Activated CD4-positive, alpha-beta T cell treated with anti-CD3 and anti-CD28 coated beads for 36 hours (primary cell): ENCODE measurements at regions not wholly inside any gene's neighbourhood (a gene's known extent, or its start where the extent isn't known, plus 50 kb on each side); places are given as distances from the start of the nearest gene placed in this dataset.

Source experiments
- ATAC-seq: fragments of 200-7000 bp; cut with Tn5 transposase; one replicate; pipeline ENCODE4 v1.10.0; 2021; ENCODE audit warnings: mild to moderate bottlenecking, moderate library complexity
- CTCF ChIA-PET: fragments of 350-600 bp; sonication (Branson Sonifier 250); formaldehyde crosslinking; loops from one replicate; lab custom pipeline; 2021; ENCODE audit warnings: antibody characterized with exemption; lab: Charles Lee
- POLR2A ChIA-PET: fragments of 350-600 bp; sonication (Branson Sonifier 250); formaldehyde crosslinking; loops from one replicate; lab custom pipeline; 2021; ENCODE audit warnings: antibody characterized with exemption, inconsistent platforms; lab: Charles Lee
- DNase-seq: peaks from one replicate; pipeline ENCODE4 v3.0.0-alpha.2; 2020
- H3K27ac Mint-ChIP-seq: one replicate; pipeline ENCODE4 v1.8.0; 2021; ENCODE audit warnings: mixed read lengths
- H3K27me3 Mint-ChIP-seq: one replicate; pipeline ENCODE4 v1.8.0; 2021; ENCODE audit warnings: mixed read lengths
- H3K36me3 Mint-ChIP-seq: one replicate; pipeline ENCODE4 v1.8.0; 2021; ENCODE audit warnings: low read depth, mixed read lengths
- H3K4me1 Mint-ChIP-seq: one replicate; pipeline ENCODE4 v1.8.0; 2021; ENCODE audit warnings: mixed read lengths
- H3K4me3 Mint-ChIP-seq: one replicate; pipeline ENCODE4 v1.8.0; 2021; ENCODE audit warnings: mild to moderate bottlenecking, moderate library complexity, mixed read lengths
- H3K9me3 Mint-ChIP-seq: one replicate; pipeline ENCODE4 v1.8.0; 2021; ENCODE audit warnings: low read depth, mixed read lengths
- intact Hi-C, 2 experiments: fragments of 100-400 bp; cut with DNase I in 1 of 2; cut with micrococcal nuclease in 1 of 2; formaldehyde crosslinking; loops; one replicate each; pipeline versions ENCODE4 v1.14.2 to v1.15.1; 2022 to 2024; cut with DNase I, micrococcal nuclease

DNA sequence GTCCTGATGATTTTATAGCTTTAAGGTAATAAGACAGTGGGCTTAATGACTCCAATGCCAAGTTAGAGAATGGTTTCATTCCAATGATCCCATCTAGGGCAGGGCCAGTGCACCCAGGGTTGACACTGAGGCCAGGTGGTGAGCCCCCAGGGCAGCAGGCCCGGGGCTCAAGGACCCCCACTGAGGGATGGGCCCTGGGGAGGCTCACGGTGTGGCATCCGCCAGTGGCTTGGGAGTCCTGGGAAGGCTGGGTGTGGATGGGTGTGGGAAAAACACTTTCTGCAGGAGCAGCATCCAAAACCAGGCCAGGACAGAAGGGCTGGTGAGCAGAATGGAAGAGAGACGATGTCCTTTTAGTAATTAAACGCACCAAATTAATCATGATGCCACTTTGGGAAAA is 626.3 kb downstream of the TBC1D22A start:
- Mint-ChIP-seq H3K4me3 (no peak overlapping the region), H3K27me3 (no peaks in the 10 kb centered on the region), H3K4me1 (no peaks in the 10 kb centered on the region), H3K27ac (no peak overlapping the region), H3K36me3 (no peaks in the 10 kb centered on the region), H3K9me3 (no peaks in the 10 kb centered on the region)
- ATAC-seq (no peak), DNase-seq (no peak)
- ChIA-PET CTCF (no interaction called here), POLR2A (no interaction called here)
- intact Hi-C loops: no loop called here

DNA sequence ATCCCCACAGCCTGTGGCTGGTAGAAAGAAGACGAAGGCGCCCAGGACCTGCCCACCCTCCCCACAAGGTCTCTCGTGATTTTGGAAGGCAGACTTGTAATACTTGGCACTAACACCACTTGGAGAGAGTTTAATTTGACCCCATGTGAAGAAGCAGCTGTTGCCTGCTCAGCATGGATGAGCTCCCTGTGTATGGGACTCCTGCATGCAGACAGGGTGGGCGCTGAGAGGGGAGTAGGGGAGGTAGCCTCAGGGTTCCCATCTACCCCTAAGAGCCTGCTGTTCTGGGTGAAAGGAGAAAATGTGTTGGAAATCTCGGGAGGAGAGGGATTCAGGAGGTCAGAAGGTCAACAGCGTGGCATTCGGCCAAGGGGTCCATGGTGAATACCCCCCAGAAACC is 625.9 kb downstream of the TBC1D22A start:
- intact Hi-C loops: no loop called here

DNA sequence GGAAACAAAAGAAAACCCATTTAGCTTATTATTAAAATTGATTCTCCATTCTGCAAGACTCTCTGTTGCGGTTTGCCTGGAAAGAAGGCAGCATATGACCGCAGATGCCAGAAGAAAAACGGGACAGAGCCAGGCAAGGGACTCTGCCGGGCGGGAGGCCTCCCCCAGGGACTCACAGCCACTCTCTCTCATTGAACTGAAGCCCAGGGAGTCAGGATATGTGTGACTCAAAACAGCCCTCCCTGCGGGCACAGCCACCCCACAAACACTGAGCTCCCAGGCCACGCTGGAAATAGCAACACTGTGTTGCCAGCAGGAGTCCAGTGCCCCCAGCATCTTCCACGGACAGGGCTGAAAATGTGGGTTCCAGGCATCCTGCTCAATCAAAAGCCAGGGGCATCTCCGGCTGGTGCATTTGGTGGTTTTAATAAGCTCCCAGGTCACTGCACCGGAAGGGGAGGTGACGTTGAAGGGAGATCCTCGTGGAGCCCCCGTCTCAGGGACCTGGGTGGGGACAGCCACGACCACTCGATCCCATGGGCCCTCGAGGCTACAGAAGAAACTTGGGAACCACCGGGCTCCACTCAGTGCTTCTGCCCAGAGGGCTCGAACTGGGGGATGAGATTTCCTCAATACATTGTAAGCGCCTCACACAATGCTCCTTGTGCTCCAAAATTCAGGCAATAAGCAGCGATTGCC is 624.5 kb downstream of the TBC1D22A start:
- DNase-seq (no peak), ATAC-seq (no peak)
- no peaks in the 10 kb centered on the region for H3K9me3 Mint-ChIP-seq
- H3K27me3 Mint-ChIP-seq: no peaks in the 10 kb centered on the region
- H3K4me1 Mint-ChIP-seq: no peaks in the 10 kb centered on the region
- no peak overlapping the region for H3K4me3 Mint-ChIP-seq
- H3K27ac Mint-ChIP-seq: no peak overlapping the region
- ChIA-PET CTCF (no interaction called here), POLR2A (no interaction called here)
- no peaks in the 10 kb centered on the region for H3K36me3 Mint-ChIP-seq
- intact Hi-C loops: no loop called here

More for the DNA sequence above, 625.9 kb downstream of the TBC1D22A start:
- H3K9me3 Mint-ChIP-seq: no peaks in the 10 kb centered on the region
- ChIA-PET CTCF (no interaction called here), POLR2A (no interaction called here)
- ATAC-seq (no peak), DNase-seq (no peak)
- no peaks in the 10 kb centered on the region for H3K27me3 Mint-ChIP-seq
- no peak overlapping the region for H3K27ac Mint-ChIP-seq
- no peaks in the 10 kb centered on the region for H3K4me1 Mint-ChIP-seq
- H3K4me3 Mint-ChIP-seq: no peak overlapping the region
- H3K36me3 Mint-ChIP-seq: no peaks in the 10 kb centered on the region

DNA sequence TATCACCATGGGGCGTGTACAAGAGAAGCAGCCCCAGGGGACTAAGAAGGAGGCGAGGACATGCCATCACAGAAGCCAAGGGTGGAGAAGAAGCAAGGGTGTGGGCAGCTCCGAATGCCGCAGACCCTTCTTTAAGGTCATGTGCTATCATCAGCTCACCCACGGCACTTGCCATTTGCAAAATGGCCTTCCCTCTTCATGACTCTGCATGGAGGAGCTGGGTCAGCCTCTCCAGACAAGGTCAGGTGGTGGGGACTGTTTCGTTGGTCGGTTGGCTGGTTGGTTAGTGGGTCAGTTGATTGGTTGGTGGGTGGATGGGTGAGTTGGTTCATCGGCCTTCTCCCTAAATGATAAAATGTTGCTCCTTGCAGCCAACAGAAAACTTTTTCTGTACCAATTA is 622.5 kb downstream of the TBC1D22A start:
- Mint-ChIP-seq H3K4me1 (no peaks in the 10 kb centered on the region), H3K36me3 (no peaks in the 10 kb centered on the region)
- no peak for ATAC-seq

DNA sequence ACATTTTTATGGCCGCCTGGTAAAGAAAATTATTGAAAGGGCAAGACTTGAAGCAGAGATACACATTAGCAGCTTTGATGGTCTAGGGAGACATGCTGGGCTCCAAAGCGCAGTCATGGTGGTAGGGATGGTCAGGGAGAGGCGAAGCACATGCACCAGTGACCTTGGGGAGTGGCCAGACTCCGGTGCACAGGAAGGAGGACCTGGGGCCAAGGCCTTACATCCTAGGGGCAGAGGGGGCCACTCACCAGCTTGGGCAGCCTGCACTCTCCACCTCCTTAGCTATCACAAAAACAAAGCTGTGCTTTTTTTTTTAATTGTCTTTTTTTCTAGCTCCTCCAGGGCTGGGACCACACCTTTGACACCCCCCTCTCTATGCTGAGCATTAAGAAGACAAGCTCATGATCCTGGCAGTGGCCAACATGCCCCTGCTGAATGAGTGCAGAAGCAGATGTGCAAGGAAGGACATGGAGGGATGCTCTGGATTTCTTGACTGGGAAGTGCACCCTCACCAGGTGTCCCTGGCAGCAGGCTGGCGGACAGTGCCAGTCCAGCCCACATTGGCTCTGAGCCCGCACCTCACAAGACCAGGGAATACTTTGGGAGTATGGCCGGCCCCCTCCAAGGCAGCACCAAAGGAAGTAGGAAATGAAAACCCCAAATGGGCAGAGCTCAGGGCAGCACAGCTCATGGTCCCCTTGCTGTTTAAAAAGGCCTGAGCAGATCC is 619.9 kb downstream of the TBC1D22A start:
- Mint-ChIP-seq H3K4me1 (no peaks in the 10 kb centered on the region), H3K27me3 (no peaks in the 10 kb centered on the region), H3K27ac (no peak overlapping the region), H3K4me3 (no peak overlapping the region), H3K36me3 (no peaks in the 10 kb centered on the region), H3K9me3 (peaks cover 4% of the 10 kb centered on the region)
- ATAC-seq: no peak
- CTCF ChIA-PET: interaction anchor here (0.7 kb wide), 1 partner anchor 217 kb away, joined by 3 read pairs; no protein-coding TSS in a partner anchor
- no peak for DNase-seq
- POLR2A ChIA-PET: no interaction called here
- intact Hi-C loops: loop anchor here in 1 of 2 experiments (1.0 kb wide), 1 partner anchor 22 kb away; no protein-coding TSS in a partner anchor

More for the DNA sequence above, 622.5 kb downstream of the TBC1D22A start:
- Mint-ChIP-seq H3K27ac (no peak overlapping the region), H3K9me3 (no peaks in the 10 kb centered on the region), H3K27me3 (no peaks in the 10 kb centered on the region), H3K4me3 (no peak overlapping the region)
- ChIA-PET POLR2A (no interaction called here), CTCF (no interaction called here)
- intact Hi-C loops: no loop called here
- DNase-seq: no peak

DNA sequence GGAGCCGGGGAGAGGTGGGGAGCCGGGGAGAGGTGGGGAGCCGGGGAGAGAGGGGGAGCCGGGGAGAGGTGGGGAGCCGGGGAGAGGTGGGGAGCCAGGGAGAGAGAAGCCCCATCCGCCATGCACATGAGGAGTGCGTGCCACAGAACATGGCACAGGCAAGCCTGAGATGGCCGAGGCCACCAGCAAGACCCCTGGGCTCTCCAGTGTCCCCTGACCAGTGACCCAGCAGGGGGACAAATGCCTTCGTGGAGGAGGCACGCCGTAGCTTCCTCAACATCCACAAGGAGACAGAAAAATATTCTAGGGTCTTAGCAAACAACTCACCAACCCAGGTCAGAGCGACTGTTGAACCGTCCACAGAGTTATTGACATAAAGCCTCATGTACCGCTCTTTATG is 618.8 kb downstream of the TBC1D22A start:
- CTCF ChIA-PET: no interaction called here
- peaks cover 4% of the 10 kb centered on the region for H3K9me3 Mint-ChIP-seq
- ATAC-seq (no peak), DNase-seq (no peak)
- no peaks in the 10 kb centered on the region for H3K27me3 Mint-ChIP-seq
- no peak overlapping the region for H3K4me3 Mint-ChIP-seq
- no peak overlapping the region for H3K27ac Mint-ChIP-seq
- no peaks in the 10 kb centered on the region for H3K36me3 Mint-ChIP-seq
- H3K4me1 Mint-ChIP-seq: no peaks in the 10 kb centered on the region
- intact Hi-C loops: no loop called here
- POLR2A ChIA-PET: no interaction called here

DNA sequence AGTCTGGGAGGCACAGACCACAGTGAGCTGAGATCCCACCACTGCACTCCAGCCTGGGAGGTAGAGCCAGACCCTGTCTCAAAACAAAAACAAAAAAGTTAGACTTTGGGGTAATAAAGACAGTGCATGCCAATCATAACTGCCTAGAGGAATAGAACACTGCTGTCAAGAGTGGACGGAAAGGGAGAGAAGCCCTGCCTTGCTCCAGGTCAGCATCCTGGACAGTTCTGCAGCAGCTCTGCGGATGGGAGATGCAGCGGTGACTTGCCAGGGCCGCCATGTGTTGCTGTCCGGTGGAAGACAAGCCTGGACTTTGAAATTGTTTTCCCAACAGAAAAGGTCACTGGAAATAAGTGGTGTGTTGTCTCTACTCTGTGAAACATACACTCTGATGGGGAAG is 618.2 kb downstream of the TBC1D22A start:
- intact Hi-C loops: no loop called here
- POLR2A ChIA-PET: no interaction called here
- H3K4me3 Mint-ChIP-seq: no peak overlapping the region
- no peak overlapping the region for H3K27ac Mint-ChIP-seq
- no peaks in the 10 kb centered on the region for H3K4me1 Mint-ChIP-seq
- no peaks in the 10 kb centered on the region for H3K27me3 Mint-ChIP-seq
- H3K36me3 Mint-ChIP-seq: no peaks in the 10 kb centered on the region
- ATAC-seq: no peak
- no peak for DNase-seq
- CTCF ChIA-PET: no interaction called here
- peaks cover 4% of the 10 kb centered on the region for H3K9me3 Mint-ChIP-seq

DNA sequence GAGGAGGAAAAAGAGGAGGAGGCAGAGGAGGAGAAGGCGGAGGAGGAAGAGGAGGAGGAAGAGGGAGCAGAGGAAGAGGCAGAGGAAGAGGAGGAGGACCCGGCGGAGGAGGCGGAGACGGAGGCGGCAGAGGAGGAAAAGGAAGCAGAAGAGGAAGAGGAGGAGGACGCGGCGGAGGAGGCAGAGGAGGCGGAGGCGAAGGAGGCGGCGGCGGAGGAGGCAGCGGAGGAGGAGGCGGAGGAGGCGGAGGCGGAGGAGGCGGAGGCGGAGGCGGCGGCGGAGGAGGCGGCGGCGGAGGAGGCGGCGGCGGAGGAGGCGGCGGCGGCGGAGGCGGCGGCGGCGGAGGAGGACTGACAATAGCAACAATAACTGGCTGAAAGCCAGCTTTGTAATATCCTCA is 616.6 kb downstream of the TBC1D22A start:
- ChIA-PET POLR2A (no interaction called here), CTCF (no interaction called here)
- H3K4me3 Mint-ChIP-seq: no peak overlapping the region
- H3K9me3 Mint-ChIP-seq: peaks cover 4% of the 10 kb centered on the region
- H3K4me1 Mint-ChIP-seq: no peaks in the 10 kb centered on the region
- DNase-seq (no peak), ATAC-seq (no peak)
- H3K27me3 Mint-ChIP-seq: no peaks in the 10 kb centered on the region
- intact Hi-C loops: no loop called here
- H3K27ac Mint-ChIP-seq: no peak overlapping the region
- no peaks in the 10 kb centered on the region for H3K36me3 Mint-ChIP-seq

DNA sequence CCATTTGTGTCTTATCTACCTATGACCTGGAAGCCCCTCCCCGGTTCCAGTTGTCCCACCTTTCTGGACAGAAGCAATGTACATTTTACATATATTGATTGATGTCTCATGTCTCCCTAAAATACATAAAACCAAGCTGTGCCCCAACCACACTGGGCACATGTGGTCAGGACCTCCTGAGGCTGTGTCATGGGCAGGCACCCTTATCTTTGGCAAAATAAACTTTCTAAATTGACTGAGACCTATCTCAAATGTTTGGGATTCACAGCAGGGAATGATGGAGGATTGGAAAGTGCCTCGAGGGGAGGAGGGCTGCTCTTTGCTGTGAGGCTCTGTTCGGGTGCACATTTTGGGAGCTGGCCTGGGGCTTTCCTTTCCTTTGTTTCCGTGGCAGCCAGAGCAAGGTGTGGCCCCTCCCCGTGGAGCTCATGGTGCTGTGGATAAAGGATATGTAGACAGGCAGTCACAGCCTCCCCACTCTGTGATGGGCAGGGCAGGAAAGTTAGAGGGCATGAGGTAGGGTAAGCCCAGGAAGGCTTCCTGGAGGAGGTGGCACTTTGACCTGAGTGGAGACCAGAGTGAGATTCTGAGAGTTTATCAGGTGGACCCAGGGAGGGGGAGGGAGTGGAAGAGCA is 615.6 kb downstream of the TBC1D22A start:
- ChIA-PET CTCF (interaction anchor here (0.6 kb wide), 1 partner anchor 11 kb away, joined by 3 read pairs; no protein-coding TSS in a partner anchor), POLR2A (no interaction called here)
- H3K36me3 Mint-ChIP-seq: no peaks in the 10 kb centered on the region
- H3K27me3 Mint-ChIP-seq: no peaks in the 10 kb centered on the region
- peaks cover 4% of the 10 kb centered on the region for H3K9me3 Mint-ChIP-seq
- no peaks in the 10 kb centered on the region for H3K4me1 Mint-ChIP-seq
- H3K4me3 Mint-ChIP-seq: no peak overlapping the region
- intact Hi-C loops: no loop called here
- ATAC-seq (no peak), DNase-seq (no peak)
- H3K27ac Mint-ChIP-seq: no peak overlapping the region

DNA sequence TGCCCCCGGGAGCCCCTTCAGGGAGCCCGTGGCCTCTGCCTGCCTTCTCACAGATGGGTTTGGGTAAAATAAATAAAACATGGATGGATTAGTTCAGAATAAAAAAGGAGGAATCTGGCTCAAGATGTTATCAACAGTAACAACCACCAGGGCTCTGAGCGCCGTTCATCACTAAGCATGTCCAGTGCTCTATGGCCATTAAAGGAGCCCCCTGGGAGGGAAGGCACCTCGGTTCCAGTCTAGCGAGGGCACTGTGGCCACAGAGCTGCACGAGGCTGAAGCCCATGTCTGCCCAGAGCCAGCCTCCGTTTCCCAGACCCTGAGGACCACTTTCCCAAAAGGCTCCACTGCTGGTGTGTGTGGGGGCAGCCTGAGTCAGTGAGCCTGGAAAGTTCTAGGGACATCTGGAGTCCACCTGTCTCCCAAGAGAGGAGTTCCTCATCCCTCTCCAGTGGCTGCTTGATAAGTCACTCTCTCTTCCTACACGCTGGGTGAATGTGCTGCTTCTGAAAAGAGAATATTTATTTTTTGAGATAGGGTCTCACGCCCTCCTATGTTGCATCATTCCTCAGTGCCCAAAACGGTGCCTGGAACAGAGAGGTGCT is 614.6 kb downstream of the TBC1D22A start:
- Mint-ChIP-seq H3K27ac (no peak overlapping the region), H3K27me3 (no peaks in the 10 kb centered on the region)

DNA sequence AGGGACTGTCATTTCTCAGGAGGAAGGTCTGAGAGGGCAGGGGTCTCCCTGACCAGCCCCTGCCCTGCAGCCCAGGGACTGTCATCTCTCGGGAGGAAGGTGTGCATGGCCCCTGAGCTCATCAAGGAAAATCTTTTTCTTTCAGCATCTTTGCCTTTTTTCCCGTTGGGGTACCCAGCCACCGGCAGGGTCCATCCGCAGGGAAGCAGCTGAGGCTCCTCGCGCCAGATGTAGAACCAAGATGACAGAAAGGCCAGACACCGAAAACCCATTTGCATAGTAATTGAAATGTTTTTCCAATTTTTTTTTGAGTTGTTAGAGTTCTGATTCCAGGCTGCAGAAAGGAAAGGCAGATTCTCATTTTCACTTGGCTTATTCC is 613.9 kb downstream of the TBC1D22A start:
- DNase-seq (no peak), ATAC-seq (no peak)
- H3K4me3 Mint-ChIP-seq: no peak overlapping the region
- H3K36me3 Mint-ChIP-seq: no peaks in the 10 kb centered on the region
- H3K9me3 Mint-ChIP-seq: peaks cover 4% of the 10 kb centered on the region
- ChIA-PET CTCF (no interaction called here), POLR2A (no interaction called here)
- intact Hi-C loops: no loop called here
- peaks cover 2% of the 10 kb centered on the region for H3K27me3 Mint-ChIP-seq
- H3K27ac Mint-ChIP-seq: no peak overlapping the region
- H3K4me1 Mint-ChIP-seq: no peaks in the 10 kb centered on the region

More for the DNA sequence above, 614.6 kb downstream of the TBC1D22A start:
- Mint-ChIP-seq H3K36me3 (no peaks in the 10 kb centered on the region), H3K4me3 (no peak overlapping the region), H3K9me3 (peaks cover 4% of the 10 kb centered on the region), H3K4me1 (no peaks in the 10 kb centered on the region)
- POLR2A ChIA-PET: no interaction called here
- DNase-seq: no peak
- intact Hi-C loops: no loop called here
- ATAC-seq: no peak
- CTCF ChIA-PET: no interaction called here
